WTC11 (cell line): ENCODE measurements at regions not wholly inside any gene's neighbourhood (a gene's known extent, or its start where the extent isn't known, plus 50 kb on each side); places are given as distances from the start of the nearest gene placed in this dataset.

Source experiments
- CBFB ChIP-seq: sonication (generic); formaldehyde crosslinking; IDR thresholded peaks from 2 replicates; pipeline ENCODE4 v1.8.1; 2022; ENCODE audit warnings: mild to moderate bottlenecking, low read depth, missing genetic modification reagents
- CREB1 ChIP-seq: sonication (generic); formaldehyde crosslinking; IDR thresholded peaks from 2 replicates; pipeline ENCODE4 v1.8.0; 2023; ENCODE audit warnings: mild to moderate bottlenecking, missing genetic modification reagents
- CTCF ChIP-seq: fragments of 200-600 bp; IDR thresholded peaks from 2 replicates; pipeline ENCODE4 v1.8.0; 2022; ENCODE audit warnings: antibody characterized with exemption
- FOXP1 ChIP-seq: sonication (generic); formaldehyde crosslinking; IDR thresholded peaks from 2 replicates; pipeline ENCODE4 v1.8.0; 2022; ENCODE audit warnings: missing genetic modification reagents, mild to moderate bottlenecking, moderate library complexity, borderline replicate concordance
- HMGXB4 ChIP-seq: sonication (generic); formaldehyde crosslinking; IDR thresholded peaks from 2 replicates; pipeline ENCODE4 v1.8.1; 2023; ENCODE audit warnings: mild to moderate bottlenecking, moderate library complexity, missing genetic modification reagents
- JUN ChIP-seq: sonication (generic); formaldehyde crosslinking; IDR thresholded peaks from 2 replicates; pipeline ENCODE4 v1.8.0; 2023; ENCODE audit warnings: mild to moderate bottlenecking, missing genetic modification reagents
- KAT7 ChIP-seq: sonication (generic); formaldehyde crosslinking; IDR thresholded peaks from 2 replicates; pipeline ENCODE4 v1.8.1; 2023; ENCODE audit warnings: missing genetic modification reagents, mild to moderate bottlenecking, borderline replicate concordance
- MXD4 ChIP-seq: fragments of 250-450 bp; sonication (Bioruptor Pico); IDR thresholded peaks from 2 replicates; pipeline ENCODE4 v1.8.0; 2021; ENCODE audit warnings: mild to moderate bottlenecking, moderate library complexity, borderline replicate concordance
- NR2C2 ChIP-seq: sonication (generic); formaldehyde crosslinking; IDR thresholded peaks from 2 replicates; pipeline ENCODE4 v1.8.0; 2022; ENCODE audit warnings: mild to moderate bottlenecking, missing genetic modification reagents
- TCF7 ChIP-seq: sonication (generic); formaldehyde crosslinking; IDR thresholded peaks from 2 replicates; pipeline ENCODE4 v1.8.0; 2022; ENCODE audit warnings: mild to moderate bottlenecking, low read depth, missing genetic modification reagents, moderate library complexity
- ZNF416 ChIP-seq: fragments of 250-450 bp; sonication (Bioruptor Pico); IDR thresholded peaks from 2 replicates; pipeline ENCODE4 v1.9.0; 2021; ENCODE audit warnings: mild to moderate bottlenecking, inconsistent platforms

- TF ChIP-seq MXD4 (CRISPR knock-in tag) (no peak), TCF7 (CRISPR knock-in tag) (no peak), CTCF (no peak), HMGXB4 (CRISPR knock-in tag) (no peak), CBFB (no peak), NR2C2 (CRISPR knock-in tag) (no peak), JUN (CRISPR knock-in tag) (no peak), FOXP1 (CRISPR knock-in tag) (no peak), CREB1 (CRISPR knock-in tag) (no peak), ZNF416 (no peak), KAT7 (CRISPR knock-in tag) (no peak)
Measured at GRCh38 chr17:53141280-53141679, 681.4 kb upstream of the KIF2B start.
